HG03097 (cell line): ENCODE measurements at regions not wholly inside any gene's neighbourhood (a gene's known extent, or its start where the extent isn't known, plus 50 kb on each side); places are given as distances from the start of the nearest gene placed in this dataset.
A peak's percentile ranks its signal among the peaks of the same experiment; 100 is the strongest.

Source experiments
- ATAC-seq: cut with Tn5 transposase; IDR thresholded peaks from one replicate; pipeline ENCODE4 v1.9.1; 2021; ENCODE audit not compliant: unreplicated experiment, low FRiP score

DNA sequence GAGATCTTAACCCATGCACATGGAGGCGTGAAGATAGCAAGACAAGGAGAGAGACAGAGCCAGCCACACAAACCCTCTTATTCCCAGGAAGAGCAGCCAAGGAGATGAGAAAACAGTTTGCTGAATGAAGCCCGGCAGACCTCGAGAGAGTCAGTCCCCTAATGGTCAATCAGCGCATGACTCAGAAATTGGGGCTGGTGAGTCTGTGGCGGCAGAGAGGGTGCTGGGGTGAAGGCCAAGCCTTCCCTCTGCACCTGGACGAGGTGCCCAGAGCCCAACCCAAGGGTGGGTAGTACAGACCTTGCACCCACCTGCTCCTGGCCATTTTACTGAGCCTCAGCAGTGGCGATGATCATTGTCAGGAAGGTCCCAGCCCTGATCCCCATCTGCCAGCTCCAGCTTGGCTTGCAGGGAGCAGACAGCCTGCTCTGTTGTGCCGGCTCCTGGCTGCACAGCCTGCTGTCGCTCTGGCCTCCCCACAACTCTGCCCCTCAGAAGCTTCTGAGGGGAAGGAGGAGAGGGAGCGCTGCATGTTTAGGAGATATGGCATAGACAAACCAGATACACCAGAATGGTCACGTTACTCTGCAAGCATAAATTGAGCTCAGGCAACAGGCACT is 256.6 kb downstream of the RPS24 start:
- no peak for ATAC-seq

DNA sequence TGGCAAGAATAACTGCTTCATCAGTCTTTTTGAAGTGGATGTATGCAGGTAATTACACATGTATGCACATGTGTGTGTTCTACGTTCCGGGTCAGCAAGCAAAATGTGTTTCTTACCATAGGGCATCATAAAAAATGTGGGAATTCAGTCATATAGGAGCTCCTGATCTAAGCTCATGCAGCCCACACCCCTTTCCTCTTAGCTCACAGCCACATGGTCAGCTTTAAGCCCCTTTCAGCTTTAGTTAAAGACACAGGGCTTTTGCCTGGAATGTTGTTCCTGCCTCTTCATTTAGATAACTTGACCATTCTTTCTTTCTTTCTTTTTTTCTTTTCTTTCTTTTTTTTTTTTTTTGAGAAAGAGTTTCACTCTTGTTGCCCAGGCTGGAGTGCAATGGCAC is 258.1 kb downstream of the RPS24 start:
- no peak for ATAC-seq

DNA sequence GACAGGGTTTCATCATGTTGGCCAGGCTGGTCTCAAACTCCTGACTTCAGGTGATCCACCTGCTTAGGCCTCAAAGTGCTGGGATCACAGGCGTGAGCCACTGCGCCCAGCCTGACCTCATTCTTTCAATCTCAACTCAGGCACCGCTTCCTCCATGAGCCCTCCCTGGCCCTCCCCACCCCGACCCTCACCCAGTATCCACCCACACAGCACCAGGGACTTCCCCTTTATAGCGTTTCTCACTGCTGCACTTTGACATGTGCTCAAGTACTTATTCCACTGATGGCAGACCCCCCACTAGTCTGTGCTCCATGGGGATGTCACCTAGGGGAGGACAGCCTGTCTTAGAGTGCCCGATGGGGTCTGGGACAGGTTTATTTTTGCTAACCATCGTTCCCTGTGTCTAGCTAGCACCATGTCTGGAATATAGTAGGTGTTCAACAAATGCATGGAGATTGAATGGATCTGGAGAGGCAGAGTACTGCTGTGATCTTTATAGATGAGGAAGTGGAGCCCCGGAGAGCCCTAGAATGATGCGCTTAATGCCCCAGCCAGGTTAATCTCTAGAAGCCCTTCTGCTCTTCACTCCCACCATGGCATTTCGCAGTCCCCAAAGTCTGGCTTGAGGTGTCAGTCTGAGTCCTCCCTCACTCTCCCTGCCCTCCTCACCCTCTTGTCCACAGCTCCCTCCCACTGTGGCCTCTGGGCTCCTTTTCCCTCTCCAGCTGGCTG is 258.8 kb downstream of the RPS24 start:
- ATAC-seq = no peak

DNA sequence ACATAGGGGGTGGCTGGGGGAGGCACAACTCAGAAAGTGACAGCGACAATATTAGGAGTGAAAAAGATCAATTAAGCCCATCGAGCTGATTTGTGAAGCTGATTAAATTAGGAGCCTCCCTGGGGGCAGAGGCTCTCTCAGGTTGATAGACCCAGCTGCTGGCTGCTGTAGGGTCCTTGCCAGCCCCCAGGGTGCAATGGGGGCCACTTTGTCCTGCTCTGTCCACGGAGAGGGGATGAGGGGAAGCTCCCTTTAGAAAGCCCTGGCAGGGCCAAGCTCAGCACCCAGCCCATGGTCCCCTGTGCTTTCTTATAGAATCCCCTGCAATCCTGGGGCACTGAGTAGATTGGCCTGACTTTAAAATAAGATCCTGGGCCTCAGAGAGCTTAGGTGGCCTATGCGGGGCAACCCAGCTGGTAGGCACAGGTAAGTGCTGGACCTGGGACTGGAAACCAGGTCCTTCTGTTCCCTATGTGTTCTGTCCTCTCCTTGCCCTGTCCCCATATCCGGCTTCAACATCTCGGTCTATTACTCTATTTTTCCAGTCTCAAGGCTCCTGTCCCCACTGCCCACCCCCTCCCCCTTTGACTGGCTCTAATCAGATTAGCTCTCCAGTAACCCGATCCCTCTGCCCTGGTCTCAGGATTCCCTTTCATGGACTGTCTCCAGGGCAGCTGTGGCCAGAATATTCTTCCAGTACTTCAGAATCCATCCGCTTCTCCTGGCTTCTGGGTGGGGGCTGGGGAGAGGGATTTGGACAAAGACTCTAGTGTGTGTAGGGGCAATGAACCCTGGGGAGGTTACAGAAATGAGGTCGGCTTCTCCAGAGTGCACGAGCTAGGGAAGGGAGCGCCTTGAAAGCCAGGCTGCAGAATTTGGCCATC is 259.6 kb downstream of the RPS24 start:
- no peak for ATAC-seq

DNA sequence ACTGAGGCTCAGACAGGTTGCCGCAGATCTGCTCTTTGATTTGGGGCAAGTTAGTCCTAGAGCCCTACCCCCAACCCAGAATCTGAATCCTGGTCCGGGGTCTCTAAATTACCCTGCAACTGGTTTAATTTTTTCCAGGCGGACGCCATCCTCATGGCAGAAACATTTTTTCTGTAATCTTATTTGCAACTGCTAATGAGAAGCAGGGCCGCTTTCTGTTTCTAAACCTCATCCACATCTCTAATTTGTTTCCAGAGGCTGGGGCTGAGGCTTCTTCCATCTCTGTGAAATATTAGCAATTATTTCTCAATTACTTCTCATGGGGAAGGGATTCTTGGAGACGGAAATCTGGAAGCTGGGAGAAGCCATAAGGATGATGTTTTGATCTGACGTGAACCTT is 261.6 kb downstream of the RPS24 start:
- no peak for ATAC-seq

DNA sequence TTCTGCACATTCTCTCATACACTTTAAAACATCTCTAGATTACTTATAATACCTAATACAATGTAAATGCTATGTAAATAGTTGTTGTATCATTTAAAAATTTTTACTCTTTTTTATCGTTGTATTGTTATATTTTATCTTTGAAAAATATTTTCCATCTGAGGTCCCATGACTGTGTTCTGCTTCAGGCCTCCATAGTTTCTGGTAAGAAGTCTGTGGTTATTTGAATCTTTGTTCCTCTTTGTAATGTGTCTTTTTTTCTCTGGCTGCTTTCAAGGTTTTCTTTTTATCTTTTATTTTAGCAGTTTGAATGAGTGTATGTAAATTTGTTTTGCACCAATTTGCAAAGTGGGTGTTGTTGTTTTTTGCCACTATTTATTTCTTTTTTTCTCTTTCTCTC is 263.1 kb downstream of the RPS24 start:
- no peak for ATAC-seq

DNA sequence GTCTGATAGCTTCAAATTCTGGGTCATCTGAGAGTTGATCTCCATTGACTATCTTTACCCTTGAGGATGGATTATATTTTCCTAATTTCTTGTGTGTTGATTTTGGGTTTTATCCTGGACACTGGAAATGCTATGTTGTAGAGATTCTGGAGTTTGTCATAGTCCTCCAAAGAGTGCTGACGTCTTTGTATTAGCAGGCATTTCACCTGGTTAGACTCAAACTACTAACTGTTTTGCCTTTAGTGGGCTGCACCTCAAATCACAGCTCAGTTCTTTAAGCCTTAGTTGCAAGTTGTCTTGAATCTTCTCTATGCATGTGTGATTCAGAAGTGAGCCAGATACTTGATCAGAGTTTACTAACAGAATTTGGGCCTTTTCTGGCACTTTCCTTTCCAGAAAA is 264.3 kb downstream of the RPS24 start:
- ATAC-seq = no peak

DNA sequence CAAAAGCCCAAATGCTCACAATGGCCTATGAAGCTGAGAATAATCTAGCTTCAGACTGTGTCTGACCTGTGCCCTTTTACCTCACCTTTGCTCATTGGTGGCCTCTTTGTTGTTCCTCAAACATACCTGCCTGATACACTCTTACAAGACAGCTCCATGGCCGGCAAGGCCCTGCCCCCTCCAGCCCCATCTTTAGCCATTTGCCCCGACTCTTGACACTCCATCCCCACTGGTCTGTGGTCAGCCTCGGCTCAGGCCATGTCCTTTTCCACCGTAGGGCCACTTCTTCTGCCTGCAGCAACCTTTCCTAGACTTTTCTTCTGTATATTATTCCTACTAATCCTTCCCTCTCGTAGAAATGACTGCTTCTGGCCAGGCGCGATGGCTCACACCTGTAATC is 265.2 kb downstream of the RPS24 start:
- ATAC-seq = no peak

DNA sequence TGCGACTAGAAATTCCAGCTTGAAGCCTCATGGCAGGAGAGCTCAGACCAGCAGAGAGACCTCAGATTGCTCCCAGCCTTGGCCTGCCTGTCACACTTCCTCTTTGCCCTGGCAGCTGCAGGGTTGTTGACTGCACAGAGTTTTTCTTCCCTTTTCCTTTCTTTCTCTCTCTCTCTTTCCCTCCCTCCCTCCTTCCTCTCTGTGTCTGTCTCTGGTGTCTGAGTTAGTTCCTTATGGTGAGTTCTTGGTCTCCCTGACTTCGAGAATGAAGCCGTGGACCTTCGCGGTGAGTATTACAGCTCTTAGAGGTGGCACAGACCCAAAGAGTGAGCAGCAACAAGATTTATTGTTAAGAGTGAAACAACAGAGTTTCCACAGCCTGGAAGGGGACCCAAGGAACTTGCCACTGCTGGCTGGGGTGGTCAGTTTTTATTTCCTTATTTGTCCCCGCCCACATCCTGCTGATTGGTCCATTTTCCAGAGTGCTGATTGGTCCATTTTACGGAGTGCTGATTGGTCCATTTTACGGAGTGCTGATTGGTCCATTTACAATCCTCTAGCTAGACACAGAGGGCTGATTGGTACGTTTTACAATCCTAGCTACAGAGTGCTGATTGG is 266.3 kb downstream of the RPS24 start:
- no peak for ATAC-seq

DNA sequence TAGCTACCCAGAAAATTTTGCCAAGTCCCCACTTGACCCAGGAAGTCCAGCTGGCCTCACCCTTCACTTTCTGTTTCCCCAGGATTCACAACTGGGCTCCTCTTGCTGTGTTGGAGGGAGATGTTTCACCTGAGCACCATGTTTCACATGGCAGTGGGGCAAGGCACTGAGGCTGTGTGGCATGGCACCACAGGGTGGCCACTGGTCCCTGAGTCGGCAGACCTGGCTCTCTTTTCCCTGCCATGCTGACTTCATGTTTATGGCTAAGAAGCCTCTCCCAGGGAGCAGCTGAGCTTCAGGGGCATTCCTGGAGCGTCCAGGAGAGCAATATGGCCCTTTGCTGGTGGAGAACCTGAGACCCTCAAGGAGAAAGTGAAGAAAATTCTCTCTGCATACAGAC is 266.9 kb downstream of the RPS24 start:
- ATAC-seq = no peak

DNA sequence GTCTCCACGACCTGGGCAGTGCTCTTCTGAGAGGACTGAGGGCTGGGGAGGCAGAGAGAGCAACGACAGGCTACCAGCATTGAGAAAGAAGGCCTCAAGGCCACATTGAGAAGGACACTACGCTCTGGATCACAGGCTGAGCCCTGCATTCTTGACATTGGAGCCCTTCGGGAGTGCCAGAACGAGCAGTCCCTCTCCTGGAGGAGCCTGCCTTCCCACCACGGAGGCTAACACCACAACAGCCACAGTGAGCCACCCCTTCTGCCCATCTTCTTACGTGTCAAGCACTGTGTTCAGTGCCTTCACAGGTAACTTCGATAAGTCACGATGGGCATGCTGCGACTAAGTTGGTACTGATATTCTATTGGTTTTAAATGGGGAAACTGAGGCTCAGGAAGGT is 267.8 kb downstream of the RPS24 start:
- ATAC-seq = no peak

DNA sequence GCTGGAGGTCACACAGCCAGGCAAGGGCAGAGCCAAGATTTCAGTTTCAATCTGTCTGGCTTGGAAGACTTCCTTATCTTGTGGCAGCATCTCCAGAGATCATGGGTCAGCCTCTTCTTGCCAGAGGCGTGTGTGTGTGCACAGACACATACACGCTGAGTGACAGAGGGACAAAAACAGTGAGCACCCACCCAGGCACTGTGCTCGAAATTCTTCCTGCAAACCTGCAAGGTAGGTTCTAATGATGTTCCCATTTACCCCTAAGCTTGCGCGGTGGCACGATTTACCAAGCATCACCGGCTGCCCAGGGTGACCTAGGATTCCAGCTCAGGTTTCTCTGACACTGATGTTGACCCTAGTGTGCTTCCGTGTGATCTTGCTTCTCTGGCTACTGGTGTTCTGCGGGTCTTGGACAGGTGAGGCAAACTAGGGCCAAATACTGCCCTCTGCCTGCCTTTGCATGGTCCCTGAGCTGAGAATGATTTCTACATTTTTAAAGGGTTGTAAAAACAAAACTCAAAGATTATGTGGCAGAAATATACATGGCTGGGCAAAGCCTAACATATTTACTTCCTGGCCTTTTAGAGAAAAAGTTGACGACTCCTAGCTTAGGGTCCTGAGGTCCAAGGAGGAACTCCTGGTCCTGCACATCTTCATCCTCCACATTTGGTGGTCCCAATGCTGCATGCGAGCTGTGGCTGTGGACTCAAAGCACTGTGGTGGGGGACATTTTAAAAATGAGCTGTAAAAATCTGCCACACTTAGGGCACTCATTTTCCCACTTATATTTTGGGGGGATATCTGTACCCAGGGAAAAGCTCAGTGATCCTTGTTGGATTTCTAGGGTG is 268.5 kb downstream of the RPS24 start:
- no peak for ATAC-seq

DNA sequence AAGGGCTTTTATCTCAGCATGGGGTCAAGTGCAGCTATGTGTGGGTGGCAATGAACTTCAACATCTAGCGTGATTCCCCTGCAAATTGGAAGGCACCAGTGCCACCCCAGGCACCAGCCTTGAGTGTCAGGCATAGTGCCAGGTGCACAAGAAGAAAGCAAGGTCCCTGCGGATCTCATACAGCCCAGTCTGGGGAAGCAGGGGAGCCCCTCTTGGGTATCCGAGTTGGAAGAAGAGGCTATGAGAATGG is 269.0 kb downstream of the RPS24 start:
- no peak for ATAC-seq

DNA sequence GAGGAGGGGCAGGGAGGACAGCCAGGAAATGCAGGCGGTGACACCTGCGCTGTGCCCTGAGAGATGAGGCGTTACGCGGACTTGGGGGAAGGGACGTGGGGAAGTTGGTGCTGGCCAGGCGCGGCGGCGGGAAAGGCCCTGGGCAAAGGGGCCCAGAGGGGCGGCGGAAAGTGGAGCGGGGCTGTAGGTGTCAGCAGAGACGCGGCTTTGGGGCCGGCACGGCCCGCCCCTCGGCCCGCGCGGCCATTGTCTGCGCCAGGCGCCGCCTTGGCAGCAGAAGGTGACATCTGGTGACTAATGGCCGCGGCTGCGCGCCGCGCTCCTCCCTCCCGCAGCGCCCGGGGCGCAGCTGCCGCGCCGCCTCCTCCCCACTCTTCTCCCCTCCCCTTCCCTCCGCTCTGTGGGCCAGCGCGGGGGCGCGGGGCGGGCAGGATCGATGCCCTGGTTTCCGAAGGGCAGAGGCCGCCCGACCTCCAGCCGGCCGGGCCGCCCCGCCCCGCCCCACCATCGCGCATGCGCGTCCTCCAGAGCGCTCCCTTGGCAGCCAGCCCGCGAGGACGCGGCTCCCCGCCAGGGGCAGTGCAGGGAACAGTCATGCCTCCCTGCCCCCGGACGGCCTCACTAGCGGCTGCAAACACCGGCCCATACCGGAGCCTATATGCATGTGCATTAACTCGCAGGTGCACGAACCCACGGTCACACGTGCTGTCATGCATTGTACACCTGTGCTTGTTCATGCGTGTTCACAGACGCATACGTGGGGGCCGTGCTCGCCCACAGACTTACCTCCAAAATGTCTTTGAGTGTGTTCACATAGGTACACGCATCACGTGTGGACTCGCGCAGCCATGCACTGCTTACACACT is 269.6 kb downstream of the RPS24 start:
- ATAC-seq = peak; percentile 87

DNA sequence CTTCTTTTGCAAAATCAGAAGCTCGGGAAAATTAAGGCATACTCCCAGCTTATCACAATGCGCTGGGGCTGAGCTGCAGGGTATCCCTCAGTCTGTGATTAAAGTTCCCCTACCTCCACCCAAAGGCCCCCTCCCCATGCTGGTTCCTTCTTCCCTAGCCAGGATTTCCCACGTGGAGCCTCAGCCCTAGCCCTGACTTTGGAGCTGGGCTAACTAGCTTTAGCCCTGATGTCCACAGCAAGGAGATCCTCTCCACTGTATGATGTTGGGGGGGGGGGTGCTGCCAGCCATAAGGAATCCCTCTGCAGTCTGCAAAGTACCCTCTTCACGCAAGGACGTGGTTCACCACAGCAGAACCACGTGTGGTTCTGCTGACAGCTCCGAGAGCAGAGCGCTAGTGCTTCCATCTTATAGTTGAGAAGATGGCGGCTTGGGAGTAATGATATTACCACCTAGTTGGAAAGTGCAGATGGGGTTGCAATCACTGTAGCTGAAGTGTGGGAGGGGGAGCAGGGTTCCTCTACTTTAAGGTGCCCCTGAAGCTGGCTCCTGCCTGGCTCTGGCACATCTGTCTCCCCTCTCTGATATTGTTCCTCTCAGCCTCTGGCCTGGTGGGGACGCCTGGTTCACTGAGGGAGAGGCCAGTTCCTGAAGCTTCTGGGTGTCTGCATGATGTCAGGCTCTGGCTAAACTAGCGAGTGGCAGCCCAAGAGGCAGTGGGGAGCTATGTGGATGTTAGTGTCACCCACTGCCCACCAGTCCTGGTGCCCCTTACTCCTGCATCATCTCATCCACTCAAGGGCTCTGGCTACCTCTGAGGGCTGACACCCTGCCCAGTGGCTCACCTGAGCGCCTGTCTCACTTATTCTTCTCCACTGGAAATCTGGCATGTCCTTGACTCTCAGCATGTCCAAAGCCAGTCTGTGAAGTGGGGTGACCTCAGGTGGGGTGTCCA is 270.7 kb downstream of the RPS24 start:
- ATAC-seq = no peak

DNA sequence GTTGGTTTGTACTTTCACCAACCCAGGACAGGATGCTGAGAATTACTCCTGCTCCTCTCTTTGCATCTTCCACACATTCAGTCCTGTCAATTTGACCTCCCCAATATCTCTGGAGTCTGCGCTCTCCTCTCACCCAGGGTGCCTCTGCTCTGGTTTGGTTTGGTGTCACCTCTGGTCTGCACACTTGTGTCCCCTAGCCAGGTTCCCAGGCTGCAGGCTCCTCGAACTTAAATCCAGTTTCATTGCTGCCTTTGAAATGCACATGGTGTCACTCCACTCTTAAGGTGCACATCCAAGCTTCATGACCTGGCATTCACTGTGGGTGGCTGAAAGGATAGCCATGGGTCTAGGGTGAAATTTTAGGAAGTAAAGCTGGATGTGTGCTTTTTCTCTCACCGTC is 271.6 kb downstream of the RPS24 start:
- ATAC-seq = no peak

DNA sequence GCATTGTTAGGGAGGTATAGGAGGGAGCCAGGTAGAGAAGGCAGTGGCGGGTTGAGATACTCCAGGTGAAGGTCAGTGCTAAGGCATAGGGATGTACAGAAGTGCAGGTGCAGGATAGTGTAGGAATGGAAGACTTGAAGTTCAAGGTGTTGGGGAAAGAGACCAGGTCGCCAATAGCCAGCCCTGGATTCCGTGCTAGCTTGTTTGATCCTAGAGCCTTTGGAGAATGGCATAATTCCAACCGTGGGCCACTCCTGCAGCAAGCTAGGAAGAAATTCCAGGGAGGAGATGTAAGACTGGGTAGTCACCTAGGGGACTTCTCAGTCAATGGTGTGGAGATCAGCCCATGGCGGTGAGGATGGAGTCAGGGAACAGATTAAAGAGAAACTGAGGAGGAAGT is 272.7 kb downstream of the RPS24 start:
- no peak for ATAC-seq

DNA sequence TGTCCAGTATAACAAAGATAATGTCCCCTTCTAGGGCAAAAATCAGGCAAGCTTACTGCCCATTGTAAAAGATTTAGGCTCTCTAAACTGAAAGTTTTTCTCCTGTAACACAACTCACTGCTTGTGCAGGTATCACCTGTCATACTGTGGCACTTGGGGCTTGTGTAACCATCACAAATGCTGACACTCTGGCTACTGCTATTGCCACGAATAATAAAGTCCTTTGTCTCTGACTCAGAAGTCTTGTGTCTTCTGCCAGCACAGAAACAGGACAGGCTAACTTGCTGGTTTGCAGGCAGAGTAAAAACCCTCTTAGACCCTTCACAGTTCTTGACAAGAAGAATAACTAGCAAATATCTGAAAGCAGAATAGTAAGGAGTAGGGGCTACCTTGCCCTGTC is 273.9 kb downstream of the RPS24 start:
- no peak for ATAC-seq
